Osteoblast (primary cell): ENCODE measurements at regions not wholly inside any gene's neighbourhood (a gene's known extent, or its start where the extent isn't known, plus 50 kb on each side); places are given as distances from the start of the nearest gene placed in this dataset.
A peak's percentile ranks its signal among the peaks of the same experiment; 100 is the strongest.
"Not testable (repeated sequence)": the region's sequence is repeated elsewhere in the genome, so short reads cannot be mapped to it uniquely, and the experiment has no call there.

Source experiments
- DNase-seq: peaks from one replicate; pipeline ENCODE4 v3.0.0; 2011; ENCODE audit warnings: low spot score, mixed read lengths; ENCODE audit not compliant: insufficient read length; ENCODE audit errors: missing footprints
- H2AFZ ChIP-seq: 2 replicates; pipeline ENCODE4 v1.6.0; 2011; ENCODE audit warnings: mild to moderate bottlenecking, low read length
- H3K27ac ChIP-seq: 2 replicates; pipeline ENCODE4 v1.5.1; 2011; ENCODE audit warnings: mild to moderate bottlenecking, low read depth, low read length, moderate library complexity
- H3K27me3 ChIP-seq: 2 replicates; pipeline ENCODE4 v1.6.0; 2012; ENCODE audit warnings: mild to moderate bottlenecking, control low read depth, inconsistent platforms, low read length, moderate library complexity; ENCODE audit not compliant: insufficient read depth
- H3K36me3 ChIP-seq: 2 replicates; pipeline ENCODE4 v1.5.1; 2011; ENCODE audit warnings: mild to moderate bottlenecking, low read length, control low read depth, moderate library complexity; ENCODE audit not compliant: insufficient read depth
- H3K4me1 ChIP-seq: 2 replicates; pipeline ENCODE4 v1.5.1; 2011; ENCODE audit warnings: mild to moderate bottlenecking, low read length, control low read depth, moderate library complexity; ENCODE audit not compliant: insufficient read depth
- H3K4me2 ChIP-seq: 2 replicates; pipeline ENCODE4 v1.6.0; 2011; ENCODE audit warnings: mild to moderate bottlenecking, low read length; ENCODE audit not compliant: insufficient read depth
- H3K4me3 ChIP-seq: fragments of 200-600 bp; sonication (generic); 3 replicates; pipeline ENCODE4 v1.5.1; 2012; ENCODE audit warnings: mild to moderate bottlenecking, low read length, inconsistent platforms; ENCODE audit not compliant: insufficient read depth
- H3K79me2 ChIP-seq: 2 replicates; pipeline ENCODE4 v1.6.0; 2012; ENCODE audit warnings: mild to moderate bottlenecking, low read length, control low read depth, inconsistent platforms; ENCODE audit not compliant: insufficient read depth
- H3K9me3 ChIP-seq: 2 replicates; pipeline ENCODE4 v1.5.1; 2011; ENCODE audit warnings: low read depth, low read length, control low read depth
- H4K20me1 ChIP-seq: 2 replicates; pipeline ENCODE4 v1.6.0; 2012; ENCODE audit warnings: mild to moderate bottlenecking, low read length, control low read depth; ENCODE audit not compliant: insufficient read depth
- TF ChIP-seq, protein P1 (sequence below): IDR thresholded peaks from 2 replicates; pipeline ENCODE4 v1.5.1; 2011; ENCODE audit warnings: mild to moderate bottlenecking, low read depth, low read length, moderate library complexity; ENCODE audit errors: extremely low read depth

DNA sequence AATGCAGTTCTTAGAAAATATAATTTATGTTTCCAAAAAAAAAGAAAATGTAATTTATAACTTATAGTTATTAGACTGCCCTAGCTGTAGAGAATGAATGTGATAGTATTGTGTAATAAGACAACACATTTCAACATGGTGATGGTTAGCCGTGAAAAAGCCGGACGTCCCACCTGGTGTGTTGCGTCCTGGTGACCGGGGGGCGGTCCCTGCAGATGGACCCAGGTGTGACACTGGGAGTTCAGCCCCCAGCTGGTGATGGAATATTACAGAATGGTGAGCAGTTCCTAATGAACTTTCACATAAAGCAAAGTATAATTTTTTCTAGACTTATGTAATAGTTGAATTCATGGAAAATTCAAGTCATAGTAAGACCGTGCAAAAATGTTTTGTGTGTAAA lies 132.8 kb downstream of the LAT start:
- TF ChIP-seq, protein P1, sequence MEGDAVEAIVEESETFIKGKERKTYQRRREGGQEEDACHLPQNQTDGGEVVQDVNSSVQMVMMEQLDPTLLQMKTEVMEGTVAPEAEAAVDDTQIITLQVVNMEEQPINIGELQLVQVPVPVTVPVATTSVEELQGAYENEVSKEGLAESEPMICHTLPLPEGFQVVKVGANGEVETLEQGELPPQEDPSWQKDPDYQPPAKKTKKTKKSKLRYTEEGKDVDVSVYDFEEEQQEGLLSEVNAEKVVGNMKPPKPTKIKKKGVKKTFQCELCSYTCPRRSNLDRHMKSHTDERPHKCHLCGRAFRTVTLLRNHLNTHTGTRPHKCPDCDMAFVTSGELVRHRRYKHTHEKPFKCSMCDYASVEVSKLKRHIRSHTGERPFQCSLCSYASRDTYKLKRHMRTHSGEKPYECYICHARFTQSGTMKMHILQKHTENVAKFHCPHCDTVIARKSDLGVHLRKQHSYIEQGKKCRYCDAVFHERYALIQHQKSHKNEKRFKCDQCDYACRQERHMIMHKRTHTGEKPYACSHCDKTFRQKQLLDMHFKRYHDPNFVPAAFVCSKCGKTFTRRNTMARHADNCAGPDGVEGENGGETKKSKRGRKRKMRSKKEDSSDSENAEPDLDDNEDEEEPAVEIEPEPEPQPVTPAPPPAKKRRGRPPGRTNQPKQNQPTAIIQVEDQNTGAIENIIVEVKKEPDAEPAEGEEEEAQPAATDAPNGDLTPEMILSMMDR = no peak
- Histone ChIP-seq H3K9me3 (no peaks in the 10 kb centered on the region), H3K27ac (no peak overlapping the region), H4K20me1 (no peaks in the 10 kb centered on the region), H3K79me2 (no peaks in the 10 kb centered on the region), H2AFZ (no peak overlapping the region), H3K4me1 (peaks cover 6% of the 10 kb centered on the region), H3K27me3 (no peaks in the 10 kb centered on the region), H3K4me2 (no peak overlapping the region), H3K36me3 (no peaks in the 10 kb centered on the region), H3K4me3 (no peak overlapping the region)
- DNase-seq = no peak

DNA sequence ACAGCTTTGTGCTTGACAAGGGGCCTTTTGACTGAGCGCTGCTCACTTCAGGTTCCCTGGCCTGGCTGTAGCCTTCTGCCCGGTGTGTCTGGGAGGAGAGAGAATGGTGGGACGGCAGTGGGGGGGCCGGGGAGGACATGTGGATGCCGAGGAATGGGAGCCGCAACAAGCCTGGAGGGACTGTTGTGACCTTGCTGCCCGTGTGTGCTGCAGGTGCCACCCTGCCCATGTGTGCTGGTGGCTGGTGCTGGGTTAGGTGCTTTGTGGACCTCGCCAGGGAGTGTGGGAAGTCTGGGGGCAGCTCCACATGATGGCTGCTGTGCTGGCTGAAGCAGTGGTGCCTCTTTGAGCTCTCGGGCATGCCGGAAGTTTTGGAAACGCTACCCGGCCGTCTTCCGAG lies 132.1 kb downstream of the LAT start:
- TF ChIP-seq, protein P1 = no peak
- Histone ChIP-seq H3K36me3 (no peaks in the 10 kb centered on the region), H3K4me2 (no peak overlapping the region)

DNA sequence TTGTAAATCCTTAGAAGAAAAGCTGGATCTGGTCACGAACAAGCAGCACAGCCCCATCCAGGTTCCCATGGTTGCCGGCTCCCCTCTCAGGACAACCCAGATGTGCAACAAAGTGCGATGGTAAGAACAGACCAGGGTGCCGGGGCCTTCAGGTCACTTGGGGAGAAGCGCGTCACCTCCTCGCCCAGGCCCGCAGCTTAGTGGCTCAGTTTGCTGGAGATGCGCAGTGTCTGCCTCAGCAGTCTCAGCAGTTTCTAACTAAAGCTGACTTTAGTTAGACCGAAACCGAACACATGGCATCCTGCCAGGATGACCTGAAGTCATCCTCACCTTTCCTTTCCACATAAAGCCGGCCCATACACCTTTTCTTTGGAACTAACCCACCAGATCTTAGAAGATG lies 131.4 kb downstream of the LAT start:
- H3K79me2 ChIP-seq, H3K4me1 ChIP-seq, H3K4me2 ChIP-seq, DNase-seq, H3K4me3 ChIP-seq, H3K36me3 ChIP-seq, H3K9me3 ChIP-seq, H4K20me1 ChIP-seq, H2AFZ ChIP-seq, H3K27me3 ChIP-seq: not testable (repeated sequence)
- H3K27ac ChIP-seq = peak overlapping the region; percentile 19

More for the DNA sequence above, 132.1 kb downstream of the LAT start:
- H3K9me3 ChIP-seq = no peaks in the 10 kb centered on the region
- DNase-seq = no peak
- H3K27ac ChIP-seq = no peak overlapping the region
- H4K20me1 ChIP-seq = no peaks in the 10 kb centered on the region
- peaks cover 6% of the 10 kb centered on the region for H3K4me1 ChIP-seq
- no peak overlapping the region for H3K4me3 ChIP-seq
- no peak overlapping the region for H2AFZ ChIP-seq
- no peaks in the 10 kb centered on the region for H3K79me2 ChIP-seq
- no peaks in the 10 kb centered on the region for H3K27me3 ChIP-seq

DNA sequence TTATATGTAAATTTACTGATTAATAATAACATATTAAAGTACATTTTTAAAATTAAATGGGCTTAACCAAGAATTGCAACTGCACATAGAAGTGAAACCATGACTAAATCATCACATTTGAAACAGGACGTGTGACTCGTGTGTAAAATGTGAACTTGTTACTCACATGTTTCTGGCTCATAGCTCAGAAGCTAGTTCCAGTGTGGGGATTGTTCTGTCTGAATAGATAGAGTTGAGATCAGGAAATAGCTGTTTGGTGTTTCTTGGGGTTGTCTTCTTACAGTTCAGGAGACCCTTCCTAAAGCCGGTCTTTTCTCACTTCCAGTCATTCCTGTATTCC lies 130.9 kb downstream of the LAT start:
- not testable (repeated sequence) for H3K9me3 ChIP-seq, H2AFZ ChIP-seq, H3K4me1 ChIP-seq, H3K79me2 ChIP-seq, H3K36me3 ChIP-seq, H3K27me3 ChIP-seq, H3K4me3 ChIP-seq, H4K20me1 ChIP-seq
- Histone ChIP-seq H3K27ac (peak overlapping the region; percentile 19), H3K4me2 (peak overlapping the region; percentile 62)
- peak; percentile 42 for DNase-seq

DNA sequence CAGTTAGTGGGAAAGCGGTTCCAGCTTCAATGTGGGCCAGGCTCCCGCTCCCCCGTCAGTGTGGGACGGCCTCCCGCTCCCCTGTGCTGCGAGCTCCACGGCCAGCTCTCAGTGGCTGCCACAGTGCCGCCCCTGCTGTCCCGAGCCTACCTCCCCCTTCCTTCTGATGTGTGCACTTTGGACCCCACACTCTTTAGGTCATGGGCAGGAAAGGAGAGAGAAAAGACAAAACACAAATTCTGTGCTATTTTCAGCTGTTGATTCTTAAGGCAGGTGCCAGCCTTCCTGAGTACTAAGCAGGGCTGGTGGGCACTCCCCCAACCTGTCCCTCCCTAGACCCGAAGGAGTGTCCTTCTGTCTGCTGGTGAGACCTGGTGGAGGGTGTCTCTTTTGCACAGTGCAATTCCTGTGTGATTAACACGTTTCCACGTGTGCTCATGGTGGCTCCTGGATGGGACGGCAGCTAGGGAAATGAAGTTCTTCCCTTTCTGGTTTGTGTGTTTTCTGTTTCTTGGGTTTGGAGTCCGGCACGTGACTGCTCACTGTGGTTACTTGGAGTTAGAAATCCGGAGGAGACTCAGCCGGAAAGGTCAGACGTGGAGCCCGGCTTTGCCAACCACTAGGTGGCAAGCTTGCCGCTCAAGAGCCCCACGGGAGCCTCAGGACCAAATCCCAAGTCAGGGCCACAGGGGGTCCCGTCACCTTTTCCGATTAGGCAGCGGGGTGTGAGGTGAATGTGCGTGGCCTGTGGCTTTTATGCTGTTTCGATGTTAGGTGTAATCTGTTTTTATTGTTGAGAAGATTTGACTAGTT lies 130.3 kb downstream of the LAT start:
- Histone ChIP-seq H2AFZ (peak overlapping the region; percentile 82), H3K4me2 (peak overlapping the region; percentile 62)

More for the DNA sequence above, 130.3 kb downstream of the LAT start:
- H3K79me2 ChIP-seq, H3K36me3 ChIP-seq, H4K20me1 ChIP-seq, H3K4me1 ChIP-seq, H3K27me3 ChIP-seq, H3K9me3 ChIP-seq: not testable (repeated sequence)
- TF ChIP-seq, protein P1 = peak; percentile 66
- peak overlapping the region; percentile 19 for H3K27ac ChIP-seq
- DNase-seq = peak; percentile 90
- H3K4me3 ChIP-seq = peak overlapping the region; percentile 43
